ENCODE measurements at regions not wholly inside any gene's neighbourhood (a gene's known extent, or its start where the extent isn't known, plus 50 kb on each side); places are given as distances from the start of the nearest gene placed in this dataset.

- TF ChIP-seq CTCF (IDR thresholded peaks at IDR 0.05) = no peak
- no peak for TF ChIP-seq POLR2A (IDR thresholded peaks at IDR 0.05)
These were observed 105.0 kb upstream of the PPP2R2D start for GRCh38 chr10:131795761-131796160.

Measured in testis (tissue), 2 donors.